Nephron progenitor cell (in vitro differentiated cells): ENCODE measurements at regions not wholly inside any gene's neighbourhood (a gene's known extent, or its start where the extent isn't known, plus 50 kb on each side); places are given as distances from the start of the nearest gene placed in this dataset.

ENCODE experiments used
- DNase-seq: peaks from one replicate; pipeline ENCODE4 v3.0.0; 2021
- H3K27ac Mint-ChIP-seq: 2 replicates; pipeline ENCODE4 v1.8.0; 2021; ENCODE audit warnings: mild to moderate bottlenecking, moderate library complexity, mixed read lengths
- H3K27me3 Mint-ChIP-seq: 2 replicates; pipeline ENCODE4 v1.8.0; 2021; ENCODE audit warnings: mild to moderate bottlenecking, low read depth, mixed read lengths; ENCODE audit not compliant: poor library complexity
- H3K36me3 Mint-ChIP-seq: 2 replicates; pipeline ENCODE4 v1.8.0; 2021; ENCODE audit warnings: low read depth, mixed read lengths
- H3K4me1 Mint-ChIP-seq: 2 replicates; pipeline ENCODE4 v1.8.0; 2021; ENCODE audit warnings: mixed read lengths
- H3K4me3 Mint-ChIP-seq: 2 replicates; pipeline ENCODE4 v1.8.0; 2021; ENCODE audit warnings: mild to moderate bottlenecking, moderate library complexity, mixed read lengths
- H3K9me3 Mint-ChIP-seq: 2 replicates; pipeline ENCODE4 v1.8.0; 2021; ENCODE audit warnings: mild to moderate bottlenecking, moderate library complexity, mixed read lengths
- TF ChIP-seq, protein P1 (sequence below): fragments of 200-600 bp; sonication (generic); IDR thresholded peaks from 2 replicates; pipeline ENCODE4 v1.5.0; 2021; ENCODE audit warnings: antibody characterized with exemption

- Mint-ChIP-seq H3K27me3 (no peaks in the 10 kb centered on the region), H3K9me3 (peaks cover 7% of the 10 kb centered on the region)
These were observed 1212.1 kb upstream of the CITED2 start for GRCh38 chr6:140586426-140587061.

GRCh38 chr6:140581601-140582000 is 1207.2 kb upstream of the CITED2 start:
- DNase-seq: no peak
- Mint-ChIP-seq H3K27ac (no peak overlapping the region), H3K4me1 (peaks cover 3% of the 10 kb centered on the region), H3K27me3 (no peaks in the 10 kb centered on the region), H3K36me3 (no peaks in the 10 kb centered on the region), H3K9me3 (no peaks in the 10 kb centered on the region), H3K4me3 (no peak overlapping the region)
- TF ChIP-seq, protein P1, sequence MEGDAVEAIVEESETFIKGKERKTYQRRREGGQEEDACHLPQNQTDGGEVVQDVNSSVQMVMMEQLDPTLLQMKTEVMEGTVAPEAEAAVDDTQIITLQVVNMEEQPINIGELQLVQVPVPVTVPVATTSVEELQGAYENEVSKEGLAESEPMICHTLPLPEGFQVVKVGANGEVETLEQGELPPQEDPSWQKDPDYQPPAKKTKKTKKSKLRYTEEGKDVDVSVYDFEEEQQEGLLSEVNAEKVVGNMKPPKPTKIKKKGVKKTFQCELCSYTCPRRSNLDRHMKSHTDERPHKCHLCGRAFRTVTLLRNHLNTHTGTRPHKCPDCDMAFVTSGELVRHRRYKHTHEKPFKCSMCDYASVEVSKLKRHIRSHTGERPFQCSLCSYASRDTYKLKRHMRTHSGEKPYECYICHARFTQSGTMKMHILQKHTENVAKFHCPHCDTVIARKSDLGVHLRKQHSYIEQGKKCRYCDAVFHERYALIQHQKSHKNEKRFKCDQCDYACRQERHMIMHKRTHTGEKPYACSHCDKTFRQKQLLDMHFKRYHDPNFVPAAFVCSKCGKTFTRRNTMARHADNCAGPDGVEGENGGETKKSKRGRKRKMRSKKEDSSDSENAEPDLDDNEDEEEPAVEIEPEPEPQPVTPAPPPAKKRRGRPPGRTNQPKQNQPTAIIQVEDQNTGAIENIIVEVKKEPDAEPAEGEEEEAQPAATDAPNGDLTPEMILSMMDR: no peak

More at GRCh38 chr6:140586426-140587061, 1212.1 kb upstream of the CITED2 start:
- Mint-ChIP-seq H3K4me1 (no peaks in the 10 kb centered on the region), H3K27ac (no peak overlapping the region), H3K36me3 (no peaks in the 10 kb centered on the region), H3K4me3 (no peak overlapping the region)
- TF ChIP-seq, protein P1: no peak
- DNase-seq: no peak

DNA sequence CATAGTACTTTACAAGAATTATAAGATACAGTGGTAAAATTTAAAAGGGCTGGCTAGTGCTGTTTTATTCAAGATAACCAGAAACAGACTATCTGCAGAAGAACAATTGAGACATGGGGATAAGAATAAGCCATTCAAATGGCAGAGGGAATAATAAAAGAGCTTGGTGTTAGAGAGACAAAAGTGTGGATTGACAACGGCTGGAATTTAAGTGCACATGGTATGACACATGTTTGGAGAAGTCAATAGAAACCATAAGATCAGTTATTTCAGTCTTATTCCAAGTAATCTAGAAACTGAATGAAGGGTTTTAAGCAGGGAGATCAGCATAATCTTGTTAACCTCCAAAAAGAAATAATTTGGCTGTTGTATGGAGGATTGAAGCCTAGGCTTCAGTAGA is 1205.5 kb upstream of the CITED2 start:
- Mint-ChIP-seq H3K27ac (no peak overlapping the region), H3K9me3 (no peaks in the 10 kb centered on the region), H3K27me3 (no peaks in the 10 kb centered on the region), H3K4me3 (no peak overlapping the region), H3K36me3 (no peaks in the 10 kb centered on the region), H3K4me1 (peaks cover 6% of the 10 kb centered on the region)
- DNase-seq: no peak
- TF ChIP-seq, protein P1: no peak

DNA sequence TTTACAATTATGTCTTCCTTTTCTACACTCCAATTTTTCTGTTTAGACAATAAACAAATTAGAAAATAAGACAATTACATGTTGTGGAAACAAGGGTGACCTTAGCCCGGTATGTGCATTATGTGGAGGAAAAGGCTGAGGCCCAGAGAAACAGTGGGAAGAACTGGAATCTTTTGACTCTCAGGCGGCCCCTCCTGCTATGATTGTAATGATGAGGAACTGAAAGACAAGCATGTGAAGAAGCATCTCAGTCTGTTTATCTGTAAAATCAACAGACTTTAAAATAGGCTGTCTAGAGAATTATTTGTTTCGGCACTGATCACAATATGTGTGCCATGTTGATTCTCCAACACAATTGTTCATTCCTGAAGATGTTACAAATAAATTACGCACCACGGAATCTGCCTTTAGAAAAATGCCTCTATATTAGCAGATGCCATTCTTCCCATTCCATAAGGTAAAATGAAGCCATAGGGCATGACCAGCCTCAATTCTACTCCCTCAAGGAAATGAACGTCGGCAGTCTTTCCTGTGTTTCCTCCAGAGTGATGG is 1201.6 kb upstream of the CITED2 start:
- Mint-ChIP-seq H3K27me3 (no peaks in the 10 kb centered on the region), H3K27ac (no peak overlapping the region), H3K4me3 (no peak overlapping the region), H3K36me3 (no peaks in the 10 kb centered on the region), H3K4me1 (peaks cover 6% of the 10 kb centered on the region), H3K9me3 (no peaks in the 10 kb centered on the region)
- TF ChIP-seq, protein P1: no peak
- no peak for DNase-seq

DNA sequence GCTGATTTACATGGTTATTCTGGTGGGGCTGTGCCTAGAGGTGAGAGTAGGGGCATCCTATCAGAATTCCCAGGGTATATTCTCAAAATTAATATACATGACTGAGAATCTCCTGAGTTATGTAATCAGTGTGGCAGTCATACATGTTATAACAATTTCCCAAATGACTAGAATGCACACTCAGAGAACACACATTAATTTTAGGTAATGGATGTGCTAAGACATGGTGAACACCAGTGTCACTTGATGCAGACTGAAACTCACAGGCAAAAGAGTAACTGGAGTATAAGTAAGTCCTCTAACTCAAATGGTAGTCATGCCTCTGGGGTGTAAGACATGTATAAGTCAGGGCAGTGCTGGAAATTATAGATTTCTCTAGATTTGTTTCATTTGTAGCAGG is 1198.4 kb upstream of the CITED2 start:
- H3K27ac Mint-ChIP-seq: no peak overlapping the region
- peaks cover 6% of the 10 kb centered on the region for H3K4me1 Mint-ChIP-seq
- DNase-seq: no peak
- no peaks in the 10 kb centered on the region for H3K27me3 Mint-ChIP-seq
- no peak overlapping the region for H3K4me3 Mint-ChIP-seq
- H3K9me3 Mint-ChIP-seq: no peaks in the 10 kb centered on the region
- H3K36me3 Mint-ChIP-seq: no peaks in the 10 kb centered on the region
- TF ChIP-seq, protein P1: no peak

DNA sequence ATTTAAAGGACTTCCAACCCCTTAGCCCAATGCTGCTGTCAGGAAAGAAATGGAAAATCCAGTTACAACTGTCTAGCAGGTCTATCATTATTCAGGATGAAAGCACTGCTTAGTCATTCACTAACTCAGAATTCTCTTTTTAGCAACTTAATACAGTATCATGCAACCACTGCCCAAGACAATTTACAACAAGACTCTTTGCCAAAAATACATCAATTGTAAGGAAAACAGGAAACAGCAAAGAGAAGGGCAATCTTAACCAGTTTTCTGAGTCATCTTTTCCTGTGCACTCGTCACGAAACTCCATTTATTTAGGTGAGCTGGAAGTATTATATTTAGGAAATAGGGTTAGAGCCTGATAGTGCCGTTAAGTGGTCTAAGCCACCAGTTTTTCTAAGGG is 1197.7 kb upstream of the CITED2 start:
- DNase-seq: no peak
- TF ChIP-seq, protein P1: no peak
- Mint-ChIP-seq H3K9me3 (no peaks in the 10 kb centered on the region), H3K27me3 (no peaks in the 10 kb centered on the region), H3K27ac (no peak overlapping the region), H3K4me3 (no peak overlapping the region), H3K4me1 (peaks cover 10% of the 10 kb centered on the region), H3K36me3 (no peaks in the 10 kb centered on the region)
